Mesothelial cell of epicardium (in vitro differentiated cells): ENCODE measurements at regions not wholly inside any gene's neighbourhood (a gene's known extent, or its start where the extent isn't known, plus 50 kb on each side); places are given as distances from the start of the nearest gene placed in this dataset.
A peak's percentile ranks its signal among the peaks of the same experiment; 100 is the strongest.

ENCODE experiments used
- DNase-seq, 2 experiments: peaks; one replicate each; pipeline ENCODE4 v3.0.0; 2021; ENCODE audit warnings: low spot score in 2 of 2; ENCODE audit not compliant: unreplicated experiment in 2 of 2
- H3K27ac Mint-ChIP-seq: 2 replicates; pipeline ENCODE4 v1.8.0; 2021; ENCODE audit warnings: mixed read lengths
- H3K27me3 Mint-ChIP-seq: 2 replicates; pipeline ENCODE4 v1.8.0; 2021; ENCODE audit warnings: low read depth, mixed read lengths
- H3K36me3 Mint-ChIP-seq: 2 replicates; pipeline ENCODE4 v1.8.0; 2021; ENCODE audit warnings: mixed read lengths
- H3K4me1 Mint-ChIP-seq: 2 replicates; pipeline ENCODE4 v1.8.0; 2021; ENCODE audit warnings: mixed read lengths
- H3K4me3 Mint-ChIP-seq: 2 replicates; pipeline ENCODE4 v1.8.0; 2021; ENCODE audit warnings: mild to moderate bottlenecking, moderate library complexity, mixed read lengths
- H3K9me3 Mint-ChIP-seq: 2 replicates; pipeline ENCODE4 v1.8.0; 2021; ENCODE audit warnings: mixed read lengths
- CTCF ChIP-seq: fragments of 200-600 bp; sonication (generic); IDR thresholded peaks from one replicate; pipeline ENCODE4 v1.5.0; 2021; ENCODE audit warnings: antibody characterized with exemption; ENCODE audit not compliant: unreplicated experiment

GRCh38 chr3:177346878-177347277 is 149.6 kb upstream of the TBL1XR1 start:
- Mint-ChIP-seq H3K27me3 (no peaks in the 10 kb centered on the region), H3K4me3 (no peak overlapping the region), H3K27ac (no peak overlapping the region), H3K9me3 (no peaks in the 10 kb centered on the region), H3K4me1 (peaks cover 54% of the 10 kb centered on the region), H3K36me3 (no peaks in the 10 kb centered on the region)
- no peak for DNase-seq
- TF ChIP-seq CTCF: no peak

- Mint-ChIP-seq H3K27ac (no peak overlapping the region), H3K27me3 (no peaks in the 10 kb centered on the region), H3K9me3 (no peaks in the 10 kb centered on the region), H3K4me3 (no peak overlapping the region), H3K36me3 (no peaks in the 10 kb centered on the region), H3K4me1 (peaks cover 56% of the 10 kb centered on the region)
- no peak for DNase-seq
- TF ChIP-seq CTCF: no peak
These were observed 150.3 kb upstream of the TBL1XR1 start for GRCh38 chr3:177347611-177348010.

GRCh38 chr3:177348974-177349373 is 151.7 kb upstream of the TBL1XR1 start:
- Mint-ChIP-seq H3K27ac (no peak overlapping the region), H3K27me3 (no peaks in the 10 kb centered on the region), H3K36me3 (no peaks in the 10 kb centered on the region), H3K9me3 (no peaks in the 10 kb centered on the region), H3K4me3 (no peak overlapping the region), H3K4me1 (peaks cover 48% of the 10 kb centered on the region)
- DNase-seq: no peak
- no peak for TF ChIP-seq CTCF

- no peaks in the 10 kb centered on the region for H3K9me3 Mint-ChIP-seq
- peak overlapping the region; percentile 70 for H3K27ac Mint-ChIP-seq
- H3K4me3 Mint-ChIP-seq: no peak overlapping the region
- no peak for TF ChIP-seq CTCF
- H3K4me1 Mint-ChIP-seq: peaks cover 46% of the 10 kb centered on the region
- DNase-seq: no peak
- H3K27me3 Mint-ChIP-seq: no peaks in the 10 kb centered on the region
- no peaks in the 10 kb centered on the region for H3K36me3 Mint-ChIP-seq
These were observed 152.1 kb upstream of the TBL1XR1 start for GRCh38 chr3:177349384-177349783.

- Mint-ChIP-seq H3K4me3 (no peak overlapping the region), H3K9me3 (no peaks in the 10 kb centered on the region), H3K27ac (peak overlapping the region; percentile 32), H3K36me3 (no peaks in the 10 kb centered on the region), H3K27me3 (no peaks in the 10 kb centered on the region), H3K4me1 (peaks cover 39% of the 10 kb centered on the region)
- TF ChIP-seq CTCF: no peak
- no peak for DNase-seq
These were observed 152.8 kb upstream of the TBL1XR1 start for GRCh38 chr3:177350121-177350520.

GRCh38 chr3:177351206-177351605 is 153.9 kb upstream of the TBL1XR1 start:
- no peak for TF ChIP-seq CTCF
- no peak for DNase-seq
- Mint-ChIP-seq H3K9me3 (no peaks in the 10 kb centered on the region), H3K27me3 (no peaks in the 10 kb centered on the region), H3K27ac (peak overlapping the region; percentile 60), H3K4me3 (no peak overlapping the region), H3K36me3 (no peaks in the 10 kb centered on the region), H3K4me1 (peaks cover 31% of the 10 kb centered on the region)
